Adrenal gland (tissue), 9 donors: ENCODE measurements at regions not wholly inside any gene's neighbourhood (a gene's known extent, or its start where the extent isn't known, plus 50 kb on each side); places are given as distances from the start of the nearest gene placed in this dataset.

Experiments
- DNase-seq, 7 donors: peaks; one replicate each; pipeline ENCODE4 v3.0.0-alpha.2; 2019 to 2020
- H3K27ac ChIP-seq, 5 donors: fragments of 200-600 bp; sonication (generic) in 4 of 5; 1 replicate in 3 of 5; 2 replicates in 2 of 5; pipeline versions ENCODE4 v1.5.1 to v1.8.0; 2016 to 2020; ENCODE audit warnings: mild to moderate bottlenecking in 1 of 5
- H3K27me3 ChIP-seq: fragments of 200-600 bp; 2 replicates; pipeline ENCODE4 v1.8.0; 2021
- H3K36me3 ChIP-seq, 2 donors: fragments of 200-600 bp; replicated peaks in 1 of 2; 1 replicate in 1 of 2; 2 replicates in 1 of 2; pipeline versions ENCODE4 v1.5.1 to v1.8.0; 2018 to 2022
- H3K4me1 ChIP-seq, 2 donors: fragments of 200-600 bp; replicated peaks in 1 of 2; 1 replicate in 1 of 2; 2 replicates in 1 of 2; pipeline versions ENCODE4 v1.5.1 to v1.8.0; 2018 to 2021
- H3K4me3 ChIP-seq, 4 donors: fragments of 200-600 bp; sonication (generic) in 3 of 4; one replicate each; pipeline ENCODE4 v1.5.1; 2016 to 2018
- H3K9me3 ChIP-seq, 3 donors: fragments of 200-600 bp; sonication (generic) in 1 of 3; replicated peaks in 1 of 3; 1 replicate in 2 of 3; 2 replicates in 1 of 3; pipeline versions ENCODE4 v1.5.1 to v1.8.0; 2016 to 2021
- CTCF ChIP-seq, 6 experiments: fragments of 450-650 bp in 4 of 6; fragments of 200-600 bp in 2 of 6; sonication (generic) in 1 of 6; IDR thresholded peaks; 1 replicate in 5 of 6; 2 replicates in 1 of 6; pipeline versions ENCODE4 v1.5.1 to v1.8.0; 2016 to 2021; ENCODE audit warnings: antibody characterized with exemption in 6 of 6, mild to moderate bottlenecking in 2 of 6, moderate library complexity in 1 of 6
- POLR2A ChIP-seq, 2 donors: fragments of 450-650 bp; IDR thresholded peaks; one replicate each; pipeline ENCODE4 v1.6.1; 2017; ENCODE audit warnings: antibody characterized with exemption in 2 of 2, mild to moderate bottlenecking in 2 of 2, moderate library complexity in 1 of 2
- WGBS, 4 donors: extraction: QIAGEN DNeasy Blood & Tissue Kit in 2 of 4; methylation state at CpG; one replicate each; pipeline versions ENCODE4 v1.1.5 to v1.1.7; 2013 to 2017; 5-methylcytosine and 5-hydroxymethylcytosine counted together
- intact Hi-C, 2 donors: fragments of 100-400 bp; cut with DNase I; formaldehyde crosslinking; loops; one replicate each; pipeline versions ENCODE4 v1.14.1 to v1.15.0; 2022 to 2023
- donor health status: healthy with polysubstance abuse.
- donor health status: Bipolar disorder and iron deficiency.
- donor health status: DM: yes; HTN: yes; CAD: no.
- donor health status: DM: no; HTN: no; CAD: no.
- donor health status: DM: no; HTN: no; CAD: no.

DNA sequence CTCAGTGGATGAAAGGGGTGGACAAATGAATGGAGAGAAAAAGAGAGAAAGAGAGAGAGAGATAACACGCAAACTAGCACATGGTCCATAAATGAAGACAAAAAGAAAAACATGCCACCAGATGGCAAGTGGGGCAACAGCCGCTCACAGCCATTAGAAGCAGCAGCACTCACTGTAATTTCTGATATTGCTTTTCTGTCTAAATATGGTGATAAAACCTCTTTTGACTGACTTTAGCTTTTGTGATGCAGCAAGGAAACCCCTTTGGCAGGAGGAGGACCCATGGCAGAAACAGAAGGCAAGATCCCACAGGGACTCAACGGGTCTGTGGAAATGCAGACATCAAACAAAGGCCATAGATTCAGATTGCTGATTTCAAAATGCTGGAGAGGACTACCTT is 88.0 kb upstream of the CDH20 start:
- H3K27me3 ChIP-seq = no peaks in the 10 kb centered on the region
- no peaks in the 10 kb centered on the region for H3K36me3 ChIP-seq
- TF ChIP-seq POLR2A (IDR thresholded peaks at IDR 0.05) (no peak), CTCF (IDR thresholded peaks at IDR 0.05) (no peak)
- H3K9me3 ChIP-seq = no peaks in the 10 kb centered on the region
- no peak overlapping the region for H3K27ac ChIP-seq
- 84 to 92% (median 84%) methylated on average over 3 of the region's 3 CpGs for WGBS, 4 donors
- H3K4me3 ChIP-seq = no peak overlapping the region
- DNase-seq = no peak
- intact Hi-C loops = no loop called here
- no peaks in the 10 kb centered on the region for H3K4me1 ChIP-seq

DNA sequence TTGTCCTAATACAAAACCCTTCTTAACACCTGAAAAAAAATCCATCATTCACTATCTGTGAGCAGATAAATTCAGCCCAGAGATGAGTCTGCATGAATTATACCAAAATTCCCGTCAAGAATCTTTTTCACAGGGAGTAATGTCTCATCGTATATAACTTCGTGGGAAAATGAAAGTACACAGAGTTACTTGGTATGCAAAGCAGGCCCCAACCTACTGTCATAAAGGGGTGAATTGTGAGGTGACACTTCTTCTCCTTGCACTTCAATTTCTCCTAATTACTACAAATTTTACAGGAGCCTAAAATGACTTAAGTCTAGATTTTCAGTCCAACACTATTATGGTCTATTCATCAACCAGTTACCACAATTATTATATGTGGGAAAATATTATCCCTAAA is 84.6 kb upstream of the CDH20 start:
- no peaks in the 10 kb centered on the region for H3K27me3 ChIP-seq
- TF ChIP-seq POLR2A (IDR thresholded peaks at IDR 0.05) (no peak), CTCF (IDR thresholded peaks at IDR 0.05) (no peak)
- no peaks in the 10 kb centered on the region for H3K36me3 ChIP-seq
- 57 to 69% (median 67%) methylated on average over 3 of the region's 3 CpGs for WGBS, 4 donors
- H3K4me1 ChIP-seq = no peaks in the 10 kb centered on the region
- H3K4me3 ChIP-seq = no peak overlapping the region
- H3K27ac ChIP-seq = no peak overlapping the region
- no peaks in the 10 kb centered on the region for H3K9me3 ChIP-seq
- DNase-seq = no peak
- intact Hi-C loops = no loop called here

- Histone ChIP-seq H3K4me3 (no peak overlapping the region), H3K4me1 (no peaks in the 10 kb centered on the region), H3K9me3 (no peaks in the 10 kb centered on the region), H3K27me3 (no peaks in the 10 kb centered on the region), H3K27ac (no peak overlapping the region), H3K36me3 (no peaks in the 10 kb centered on the region)
- WGBS, 4 donors = 72 to 87% (median 81%) methylated on average over 5 of the region's 5 CpGs
- intact Hi-C loops = no loop called here
- DNase-seq = no peak
- TF ChIP-seq POLR2A (IDR thresholded peaks at IDR 0.05) (no peak), CTCF (IDR thresholded peaks at IDR 0.05) (no peak)
Observed at GRCh38 chr18:61256291-61256690, 76.9 kb upstream of the CDH20 start.

- Histone ChIP-seq H3K36me3 (no peaks in the 10 kb centered on the region), H3K27ac (no peak overlapping the region), H3K4me3 (no peak overlapping the region), H3K27me3 (no peaks in the 10 kb centered on the region), H3K9me3 (no peaks in the 10 kb centered on the region), H3K4me1 (no peaks in the 10 kb centered on the region)
- no peak for DNase-seq
- intact Hi-C loops = no loop called here
- 63 to 93% (median 87%) methylated on average over 2 of the region's 2 CpGs for WGBS, 4 donors
- no peak for TF ChIP-seq POLR2A (IDR thresholded peaks at IDR 0.05)
- TF ChIP-seq CTCF (IDR thresholded peaks at IDR 0.05) = no peak
Observed at GRCh38 chr18:61261870-61262269, 71.4 kb upstream of the CDH20 start.
